ENCODE measurements at regions not wholly inside any gene's neighbourhood (a gene's known extent, or its start where the extent isn't known, plus 50 kb on each side); places are given as distances from the start of the nearest gene placed in this dataset.

GRCh38 chr18:73509460-73509859 lies 638.2 kb downstream of the FBXO15 start:
- DNase-seq, result no peak

GRCh38 chr18:73503326-73503725 lies 635.5 kb upstream of the NETO1 start:
- DNase-seq, result no peak

- no peak for DNase-seq
These were observed 620.2 kb upstream of the NETO1 start for GRCh38 chr18:73487966-73488365.

GRCh38 chr18:73485166-73485565 lies 617.4 kb upstream of the NETO1 start:
- DNase-seq, result no peak

- no peak for DNase-seq
These were observed 615.1 kb upstream of the NETO1 start for GRCh38 chr18:73482901-73483300.

GRCh38 chr18:73479477-73479876 lies 611.7 kb upstream of the NETO1 start:
- no peak for DNase-seq

GRCh38 chr18:73478191-73478590 lies 610.4 kb upstream of the NETO1 start:
- DNase-seq, result no peak

- DNase-seq, result no peak
These were observed 608.2 kb upstream of the NETO1 start for GRCh38 chr18:73476031-73476430.

- no peak for DNase-seq
These were observed 594.3 kb upstream of the NETO1 start for GRCh38 chr18:73462092-73462491.

GRCh38 chr18:73461780-73462059 lies 593.9 kb upstream of the NETO1 start:
- DNase-seq, result no peak

- no peak for DNase-seq
These were observed 593.4 kb upstream of the NETO1 start for GRCh38 chr18:73461038-73461779.

- no peak for DNase-seq
These were observed 590.6 kb upstream of the NETO1 start for GRCh38 chr18:73458186-73458964.

GRCh38 chr18:73456643-73457042 lies 588.9 kb upstream of the NETO1 start:
- no peak for DNase-seq

- DNase-seq, result no peak
These were observed 585.1 kb upstream of the NETO1 start for GRCh38 chr18:73452866-73453265.

GRCh38 chr18:73446502-73446901 lies 578.7 kb upstream of the NETO1 start:
- no peak for DNase-seq

GRCh38 chr18:73431620-73432019 lies 563.8 kb upstream of the NETO1 start:
- DNase-seq, result no peak

GRCh38 chr18:73421010-73421409 lies 553.2 kb upstream of the NETO1 start:
- no peak for DNase-seq

GRCh38 chr18:73419531-73419930 lies 551.7 kb upstream of the NETO1 start:
- no peak for DNase-seq

GRCh38 chr18:73414598-73414997 lies 546.8 kb upstream of the NETO1 start:
- DNase-seq, result no peak

GRCh38 chr18:73414069-73414468 lies 546.3 kb upstream of the NETO1 start:
- no peak for DNase-seq

GRCh38 chr18:73409242-73409641 lies 541.5 kb upstream of the NETO1 start:
- DNase-seq, result no peak

GRCh38 chr18:73408469-73408868 lies 540.7 kb upstream of the NETO1 start:
- DNase-seq, result no peak

GRCh38 chr18:73407506-73407905 lies 539.7 kb upstream of the NETO1 start:
- no peak for DNase-seq

- DNase-seq, result no peak
These were observed 516.5 kb upstream of the NETO1 start for GRCh38 chr18:73384246-73384645.

- DNase-seq, result no peak
These were observed 513.9 kb upstream of the NETO1 start for GRCh38 chr18:73381699-73382036.

Data from activated naive CD4-positive, alpha-beta T cell treated with Interleukin-2 at 50 U/mL for 16 hours (primary cell).